DOHH2 (cell line): ENCODE measurements at regions not wholly inside any gene's neighbourhood (a gene's known extent, or its start where the extent isn't known, plus 50 kb on each side); places are given as distances from the start of the nearest gene placed in this dataset.

Experiments
- CTCF ChIP-seq: fragments of 200-600 bp; sonication (generic); IDR thresholded peaks from one replicate; pipeline ENCODE4 v1.5.1; 2014; ENCODE audit warnings: antibody characterized with exemption, mild to moderate bottlenecking, low read depth, low read length; ENCODE audit not compliant: poor library complexity, severe bottlenecking
- EZH2phosphoT487 ChIP-seq: fragments of 200-600 bp; sonication (generic); IDR thresholded peaks from 2 replicates; pipeline ENCODE4 v1.6.1; 2017; ENCODE audit warnings: borderline replicate concordance, mild to moderate bottlenecking, antibody characterized with exemption, low read length, moderate library complexity, mixed read lengths

- TF ChIP-seq CTCF (no peak), EZH2phosphoT487 (no peak)
These were observed 69.1 kb upstream of the SSTR1 start for GRCh38 chr14:38138473-38139138.
